IMR-90 (cell line): ENCODE measurements at regions not wholly inside any gene's neighbourhood (a gene's known extent, or its start where the extent isn't known, plus 50 kb on each side); places are given as distances from the start of the nearest gene placed in this dataset.

Experiments used
- ATAC-seq: fragments of 200-7000 bp; cut with Tn5 transposase; 2 replicates; pipeline ENCODE4 v1.9.1; 2020; ENCODE audit warnings: low read depth, mild to moderate bottlenecking, moderate library complexity
- BruUV-seq: library from RNA; stranded (reverse); fragments of 400-500 nt; replicated peaks from 2 replicates; lab custom pipeline; 2021; lab: Mats Ljungman, UMichigan
- CTCF ChIA-PET: fragments of 300-600 bp; formaldehyde crosslinking; extraction: SDS; loops from one replicate; lab custom pipeline; 2021; ENCODE audit warnings: antibody characterized with exemption; lab: Yijun Ruan, JAX
- POLR2A ChIA-PET: fragments of 300-600 bp; sonication (Branson Sonifier 250); formaldehyde crosslinking; loops from one replicate; lab custom pipeline; 2022; ENCODE audit warnings: antibody characterized with exemption; ENCODE audit not compliant: unreplicated experiment; lab: Charles Lee
- DNase-seq: peaks from one replicate; pipeline ENCODE4 v3.0.0; 2013
- H2AFZ ChIP-seq: replicated peaks from 2 replicates; pipeline ENCODE3; 2013; ENCODE audit warnings: low read length, mild to moderate bottlenecking; ENCODE audit not compliant: poor library complexity
- H2AK5ac ChIP-seq: 2 replicates; pipeline ENCODE4 v1.6.1; 2013; ENCODE audit warnings: low read depth, low read length, inconsistent platforms
- H2AK9ac ChIP-seq: replicated peaks from 2 replicates; pipeline ENCODE3; 2013; ENCODE audit warnings: mild to moderate bottlenecking, low read depth, low read length, moderate library complexity; ENCODE audit not compliant: poor library complexity
- H2BK120ac ChIP-seq: 2 replicates; pipeline ENCODE4 v1.6.1; 2013; ENCODE audit warnings: low read depth, low read length, inconsistent platforms
- H2BK15ac ChIP-seq: 3 replicates; pipeline ENCODE4 v1.6.1; 2013; ENCODE audit warnings: low read depth, low read length, inconsistent platforms
- H2BK20ac ChIP-seq: 2 replicates; pipeline ENCODE4 v1.6.1; 2013; ENCODE audit warnings: low read depth, mild to moderate bottlenecking, inconsistent platforms, low read length, moderate library complexity
- H2BK5ac ChIP-seq: 2 replicates; pipeline ENCODE4 v1.6.1; 2013; ENCODE audit warnings: mild to moderate bottlenecking, low read depth, low read length, inconsistent platforms; ENCODE audit not compliant: poor library complexity, severe bottlenecking
- H3K14ac ChIP-seq: replicated peaks from 2 replicates; pipeline ENCODE4 v1.6.1; 2013; ENCODE audit warnings: low read depth, low read length, inconsistent platforms
- H3K18ac ChIP-seq: 2 replicates; pipeline ENCODE4 v1.6.1; 2013; ENCODE audit warnings: low read depth, low read length, control low read depth
- H3K23ac ChIP-seq: 2 replicates; pipeline ENCODE4 v1.6.1; 2013; ENCODE audit warnings: low read depth, low read length, inconsistent platforms
- H3K27ac ChIP-seq: 2 replicates; pipeline ENCODE4 v1.5.1; 2013; ENCODE audit warnings: mild to moderate bottlenecking, control low read depth, low read length; ENCODE audit not compliant: insufficient read depth
- H3K27me3 ChIP-seq: 2 replicates; pipeline ENCODE4 v1.6.1; 2013; ENCODE audit warnings: low read length; ENCODE audit not compliant: control insufficient read depth, insufficient read depth
- H3K36me3 ChIP-seq: 2 replicates; pipeline ENCODE4 v1.6.1; 2013; ENCODE audit warnings: low read length, mixed read lengths; ENCODE audit not compliant: control insufficient read depth, insufficient read depth
- H3K4ac ChIP-seq: 2 replicates; pipeline ENCODE4 v1.6.1; 2013; ENCODE audit warnings: low read depth, low read length, inconsistent platforms
- H3K4me1 ChIP-seq: 2 replicates; pipeline ENCODE4 v1.6.1; 2013; ENCODE audit warnings: low read length, mixed read lengths; ENCODE audit not compliant: control insufficient read depth, insufficient read depth
- H3K4me2 ChIP-seq: 2 replicates; pipeline ENCODE4 v1.6.1; 2013; ENCODE audit warnings: low read depth, mild to moderate bottlenecking, control low read depth, low read length, moderate library complexity
- H3K4me3 ChIP-seq: 2 replicates; pipeline ENCODE4 v1.5.1; 2013; ENCODE audit warnings: low read depth, mild to moderate bottlenecking, control low read depth, low read length, moderate library complexity; ENCODE audit not compliant: insufficient read depth
- H3K56ac ChIP-seq: 2 replicates; pipeline ENCODE4 v1.6.1; 2013; ENCODE audit warnings: low read length, inconsistent platforms; ENCODE audit not compliant: insufficient read depth; ENCODE audit errors: extremely low read depth
- H3K79me1 ChIP-seq, 2 experiments: 2 replicates each; pipeline ENCODE4 v1.6.1; 2013; ENCODE audit warnings: low read length in 2 of 2, inconsistent platforms in 1 of 2, low read depth in 1 of 2
- H3K9ac ChIP-seq: 2 replicates; pipeline ENCODE4 v1.6.1; 2013; ENCODE audit warnings: low read depth, low read length, control low read depth
- H3K9me1 ChIP-seq: 2 replicates; pipeline ENCODE4 v1.6.1; 2013; ENCODE audit warnings: low read length, inconsistent platforms; ENCODE audit not compliant: insufficient read depth
- H3K9me3 ChIP-seq: 2 replicates; pipeline ENCODE4 v1.6.1; 2013; ENCODE audit warnings: low read length; ENCODE audit not compliant: control insufficient read depth, insufficient read depth
- H4K20me1 ChIP-seq: 2 replicates; pipeline ENCODE4 v1.6.1; 2013; ENCODE audit warnings: low read length, inconsistent platforms; ENCODE audit not compliant: insufficient read depth
- H4K5ac ChIP-seq: 2 replicates; pipeline ENCODE4 v1.6.1; 2013; ENCODE audit warnings: mild to moderate bottlenecking, low read depth, low read length, control low read depth
- H4K8ac ChIP-seq, 2 experiments: 2 replicates each; pipeline ENCODE4 v1.6.1; 2013; ENCODE audit warnings: low read depth in 2 of 2, low read length in 2 of 2, control low read depth in 1 of 2, inconsistent platforms in 1 of 2
- H4K91ac ChIP-seq: 2 replicates; pipeline ENCODE4 v1.6.1; 2013; ENCODE audit warnings: low read depth, low read length, inconsistent platforms; ENCODE audit not compliant: insufficient read depth
- RCOR1 ChIP-seq: IDR thresholded peaks from 2 replicates; pipeline ENCODE4 v1.6.1; 2012; ENCODE audit warnings: mild to moderate bottlenecking, low read length, improper control_type of control experiment; ENCODE audit not compliant: insufficient replicate concordance
- WGBS, 2 experiments: methylation state at CpG; one replicate each; pipeline versions ENCODE4 v1.1.5 to v1.1.7; 2013; ENCODE audit warnings: missing lambda C conversion rate in 2 of 2; ENCODE audit not compliant: insufficient read length in 1 of 2; ENCODE audit errors: extremely low coverage in 2 of 2; 5-methylcytosine and 5-hydroxymethylcytosine counted together
- dilution Hi-C: fragments of 300-500 bp; cut with HindIII; formaldehyde crosslinking; loops from one replicate; pipeline ENCODE4 v1.14.3; 2018; ENCODE audit warnings: low sequenced_read_pairs; ENCODE audit not compliant: unreplicated experiment
- in situ Hi-C: fragments of 300-500 bp; cut with MboI; formaldehyde crosslinking; loops from 3 replicates; pipeline ENCODE4 v1.14.3; 2019; ENCODE audit warnings: low sequenced_read_pairs, inconsistent platforms, mixed read lengths
- intact Hi-C: fragments of 100-400 bp; cut with micrococcal nuclease; formaldehyde crosslinking; loops from 2 replicates; pipeline ENCODE4 v1.10.0; 2022

DNA sequence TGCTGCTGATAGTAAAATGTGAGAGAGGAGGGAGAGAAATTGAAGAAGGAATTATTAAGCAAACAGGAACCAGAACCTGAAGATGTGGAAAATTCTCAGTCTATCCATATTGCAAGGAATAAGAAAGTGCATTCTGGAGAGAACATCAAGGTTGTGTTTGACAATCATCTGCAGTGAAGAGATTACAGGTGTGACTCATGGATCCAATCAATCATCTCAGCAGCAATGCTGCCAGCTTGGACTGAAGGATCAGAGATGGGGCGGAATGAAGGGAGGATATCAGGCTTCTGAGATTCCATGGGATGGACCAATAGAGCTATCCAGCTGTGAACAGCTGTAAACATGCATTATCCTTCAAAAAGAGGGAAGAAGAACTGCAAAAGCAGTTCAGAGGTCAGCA lies 247.3 kb downstream of the LPIN1 start:
- intact Hi-C loops (no loop called here), in situ Hi-C loops (no loop called here), dilution Hi-C loops (no loop called here)
- ChIA-PET POLR2A (no interaction called here), CTCF (no interaction called here)
- no peak overlapping the region for H2AK5ac ChIP-seq
- no CpG with 5 or more reads among the region's 1 CpG for WGBS, 2 experiments
- H3K79me1 ChIP-seq = no peaks in the 10 kb centered on the region
- no peak overlapping the region for H3K4me2 ChIP-seq
- H3K4me1 ChIP-seq = peaks cover 5% of the 10 kb centered on the region
- no peak overlapping the region for H3K14ac ChIP-seq
- H3K27ac ChIP-seq = no peak overlapping the region
- no peak overlapping the region for H3K9ac ChIP-seq
- H2AK9ac ChIP-seq = no peak overlapping the region
- no TSS peak for BruUV-seq
- H3K56ac ChIP-seq = no peak overlapping the region
- no peak overlapping the region for H2AFZ ChIP-seq
- H4K91ac ChIP-seq = no peak overlapping the region
- no peak overlapping the region for H3K18ac ChIP-seq
- H3K23ac ChIP-seq = no peak overlapping the region
- H2BK120ac ChIP-seq = no peak overlapping the region
- H4K8ac ChIP-seq = no peak overlapping the region
- no peaks in the 10 kb centered on the region for H4K20me1 ChIP-seq
- no peak overlapping the region for H3K4me3 ChIP-seq
- no peak for TF ChIP-seq RCOR1
- DNase-seq (no peak), ATAC-seq (no peak)
- H2BK20ac ChIP-seq = no peak overlapping the region
- H3K9me1 ChIP-seq = no peaks in the 10 kb centered on the region
- peaks cover under 1% of the 10 kb centered on the region; the same call in 1 of the 2 replicates for H3K27me3 ChIP-seq
- no peak overlapping the region for H4K5ac ChIP-seq
- H3K9me3 ChIP-seq = peaks cover 5% of the 10 kb centered on the region; the same call in 1 of the 2 replicates
- no peak overlapping the region for H3K4ac ChIP-seq
- H3K36me3 ChIP-seq = no peaks in the 10 kb centered on the region
- H2BK5ac ChIP-seq = no peak overlapping the region
- no peak overlapping the region for H2BK15ac ChIP-seq
